Esophagus squamous epithelium (tissue), 4 donors: ENCODE measurements at regions not wholly inside any gene's neighbourhood (a gene's known extent, or its start where the extent isn't known, plus 50 kb on each side); places are given as distances from the start of the nearest gene placed in this dataset.

ENCODE experiments used
- CTCF ChIP-seq, 6 experiments: fragments of 450-650 bp in 4 of 6; fragments of 200-600 bp in 2 of 6; sonication (generic) in 2 of 6; IDR thresholded peaks; one replicate each; pipeline ENCODE4 v1.5.1; 2016 to 2019; ENCODE audit warnings: antibody characterized with exemption in 6 of 6, mild to moderate bottlenecking in 4 of 6, moderate library complexity in 4 of 6
- POLR2A ChIP-seq, 4 donors: fragments of 450-650 bp; IDR thresholded peaks; one replicate each; pipeline ENCODE4 v1.6.1; 2017; ENCODE audit warnings: antibody characterized with exemption in 4 of 4, mild to moderate bottlenecking in 4 of 4, moderate library complexity in 3 of 4

DNA sequence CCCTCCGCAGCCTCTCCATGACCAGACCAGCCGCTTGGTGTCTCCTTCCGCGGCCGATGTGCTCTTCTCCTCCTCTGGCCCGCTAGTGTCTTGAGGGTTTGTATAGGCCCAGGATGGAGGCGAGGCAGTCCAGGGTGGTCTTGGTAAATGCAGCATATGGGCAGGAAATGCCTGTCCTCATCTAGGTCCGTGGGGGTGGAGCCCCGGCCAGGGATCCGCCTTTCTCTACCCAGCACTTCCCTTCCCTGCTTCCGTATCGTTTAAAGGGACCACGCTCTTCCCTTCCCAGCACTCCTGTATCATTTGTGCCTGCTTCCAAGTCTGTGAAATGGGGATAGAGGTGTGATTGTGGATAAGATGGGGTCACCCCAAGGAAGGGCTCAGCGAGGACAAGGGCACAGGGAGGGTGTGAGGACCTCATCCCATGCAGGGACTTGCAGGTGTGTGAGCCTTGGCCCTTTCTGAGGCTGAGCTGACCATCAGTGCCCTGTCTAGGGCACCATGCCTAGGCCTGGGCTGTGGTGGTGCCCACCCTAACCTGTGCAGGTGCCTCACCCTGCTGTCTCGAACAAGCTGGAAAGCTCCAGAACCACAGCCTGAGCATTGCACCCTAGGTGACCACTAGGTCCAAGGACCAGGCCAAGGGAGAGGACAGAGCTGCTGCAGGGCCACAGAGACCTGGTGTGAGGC is 326.8 kb upstream of the RTL1 start:
- TF ChIP-seq POLR2A (IDR thresholded peaks at IDR 0.05) (no peak), CTCF (IDR thresholded peaks at IDR 0.05) (no peak)
